BE2C (cell line): ENCODE measurements at regions not wholly inside any gene's neighbourhood (a gene's known extent, or its start where the extent isn't known, plus 50 kb on each side); places are given as distances from the start of the nearest gene placed in this dataset.

Source experiments
- DNase-seq: peaks from one replicate; pipeline ENCODE4 v3.0.0-alpha.2; 2020
- H3K27me3 ChIP-seq: fragments of 250-450 bp; sonication (Bioruptor Pico); 2 replicates; pipeline ENCODE4 v1.5.1; 2020; ENCODE audit warnings: mild to moderate bottlenecking
- H3K36me3 ChIP-seq: fragments of 250-450 bp; sonication (Bioruptor Pico); 2 replicates; pipeline ENCODE4 v1.5.1; 2020; ENCODE audit warnings: mild to moderate bottlenecking
- H3K4me1 ChIP-seq: fragments of 250-450 bp; sonication (Bioruptor Pico); 2 replicates; pipeline ENCODE4 v1.5.1; 2020
- H3K4me3 ChIP-seq: 2 replicates; pipeline ENCODE4 v1.5.1; 2011; ENCODE audit warnings: low read depth, low read length
- H3K9me3 ChIP-seq: fragments of 250-450 bp; sonication (Bioruptor Pico); 2 replicates; pipeline ENCODE4 v1.5.1; 2020
- TF ChIP-seq, protein P1 (sequence below): IDR thresholded peaks from 2 replicates; pipeline ENCODE4 v1.5.1; 2012; ENCODE audit warnings: mild to moderate bottlenecking, low read depth, low read length

DNA sequence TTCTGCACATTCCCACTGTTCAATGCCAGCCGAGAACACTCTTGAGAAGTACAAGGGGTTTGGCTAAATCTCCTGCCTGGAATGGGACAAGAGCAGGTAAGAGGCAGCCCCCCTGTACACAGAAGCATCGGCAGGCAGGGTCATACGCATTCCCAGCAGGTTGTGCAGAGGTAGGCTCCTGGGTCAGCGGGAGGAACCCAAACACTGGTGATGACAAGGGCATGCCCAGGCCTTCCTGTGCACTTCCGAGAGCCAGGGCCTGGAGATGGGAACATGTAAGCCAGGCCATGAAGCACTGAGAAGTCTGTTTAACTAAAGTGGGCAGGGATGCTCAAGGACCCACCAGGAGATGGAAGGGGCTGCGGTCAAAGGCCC lies 130.3 kb upstream of the CHST15 start:
- TF ChIP-seq, protein P1, sequence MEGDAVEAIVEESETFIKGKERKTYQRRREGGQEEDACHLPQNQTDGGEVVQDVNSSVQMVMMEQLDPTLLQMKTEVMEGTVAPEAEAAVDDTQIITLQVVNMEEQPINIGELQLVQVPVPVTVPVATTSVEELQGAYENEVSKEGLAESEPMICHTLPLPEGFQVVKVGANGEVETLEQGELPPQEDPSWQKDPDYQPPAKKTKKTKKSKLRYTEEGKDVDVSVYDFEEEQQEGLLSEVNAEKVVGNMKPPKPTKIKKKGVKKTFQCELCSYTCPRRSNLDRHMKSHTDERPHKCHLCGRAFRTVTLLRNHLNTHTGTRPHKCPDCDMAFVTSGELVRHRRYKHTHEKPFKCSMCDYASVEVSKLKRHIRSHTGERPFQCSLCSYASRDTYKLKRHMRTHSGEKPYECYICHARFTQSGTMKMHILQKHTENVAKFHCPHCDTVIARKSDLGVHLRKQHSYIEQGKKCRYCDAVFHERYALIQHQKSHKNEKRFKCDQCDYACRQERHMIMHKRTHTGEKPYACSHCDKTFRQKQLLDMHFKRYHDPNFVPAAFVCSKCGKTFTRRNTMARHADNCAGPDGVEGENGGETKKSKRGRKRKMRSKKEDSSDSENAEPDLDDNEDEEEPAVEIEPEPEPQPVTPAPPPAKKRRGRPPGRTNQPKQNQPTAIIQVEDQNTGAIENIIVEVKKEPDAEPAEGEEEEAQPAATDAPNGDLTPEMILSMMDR: no peak
- DNase-seq: no peak
- no peaks in the 10 kb centered on the region; the same call in 1 of the 2 replicates for H3K9me3 ChIP-seq
- H3K4me3 ChIP-seq: no peak overlapping the region
- H3K4me1 ChIP-seq: peaks cover 10% of the 10 kb centered on the region
- no peaks in the 10 kb centered on the region for H3K27me3 ChIP-seq
- H3K36me3 ChIP-seq: no peaks in the 10 kb centered on the region

DNA sequence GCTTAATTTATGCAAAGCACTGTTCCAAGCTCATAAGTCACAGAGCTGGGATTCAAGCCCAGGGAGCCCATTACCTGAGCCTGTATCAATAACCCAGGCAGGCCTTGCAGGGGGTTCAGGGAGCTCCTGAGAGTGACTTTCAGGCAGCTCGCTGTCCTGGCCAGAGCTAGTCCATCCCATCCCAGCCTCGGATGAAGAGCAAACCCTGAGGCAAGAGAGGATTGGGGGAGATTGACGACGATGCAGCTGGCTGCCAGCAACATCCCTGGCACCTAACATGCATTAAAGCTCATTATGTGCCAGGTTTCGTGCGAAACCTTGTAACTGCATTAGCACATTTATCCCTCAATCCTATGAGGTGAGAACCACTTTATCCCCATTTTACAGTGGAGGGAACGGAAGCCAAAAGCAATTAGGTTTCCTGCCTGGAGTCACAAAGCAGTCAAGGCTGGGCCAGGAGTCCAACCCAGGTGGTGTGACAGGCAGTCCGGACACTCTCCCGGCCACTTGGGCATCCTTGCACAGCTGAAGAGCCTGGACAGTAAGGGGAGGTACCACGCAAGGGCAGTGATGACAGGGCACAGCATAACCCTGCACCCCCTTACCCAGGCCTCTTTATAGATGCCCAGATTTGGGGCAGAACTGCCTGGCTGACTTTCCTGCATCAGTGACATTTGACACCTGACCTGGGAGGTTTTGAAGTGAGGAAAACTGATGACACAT lies 129.8 kb upstream of the CHST15 start:
- TF ChIP-seq, protein P1: no peak
- no peaks in the 10 kb centered on the region for H3K27me3 ChIP-seq
- H3K9me3 ChIP-seq: no peaks in the 10 kb centered on the region; the same call in 1 of the 2 replicates
- no peaks in the 10 kb centered on the region for H3K36me3 ChIP-seq
- no peak for DNase-seq
- H3K4me3 ChIP-seq: no peak overlapping the region
- peaks cover 10% of the 10 kb centered on the region for H3K4me1 ChIP-seq

DNA sequence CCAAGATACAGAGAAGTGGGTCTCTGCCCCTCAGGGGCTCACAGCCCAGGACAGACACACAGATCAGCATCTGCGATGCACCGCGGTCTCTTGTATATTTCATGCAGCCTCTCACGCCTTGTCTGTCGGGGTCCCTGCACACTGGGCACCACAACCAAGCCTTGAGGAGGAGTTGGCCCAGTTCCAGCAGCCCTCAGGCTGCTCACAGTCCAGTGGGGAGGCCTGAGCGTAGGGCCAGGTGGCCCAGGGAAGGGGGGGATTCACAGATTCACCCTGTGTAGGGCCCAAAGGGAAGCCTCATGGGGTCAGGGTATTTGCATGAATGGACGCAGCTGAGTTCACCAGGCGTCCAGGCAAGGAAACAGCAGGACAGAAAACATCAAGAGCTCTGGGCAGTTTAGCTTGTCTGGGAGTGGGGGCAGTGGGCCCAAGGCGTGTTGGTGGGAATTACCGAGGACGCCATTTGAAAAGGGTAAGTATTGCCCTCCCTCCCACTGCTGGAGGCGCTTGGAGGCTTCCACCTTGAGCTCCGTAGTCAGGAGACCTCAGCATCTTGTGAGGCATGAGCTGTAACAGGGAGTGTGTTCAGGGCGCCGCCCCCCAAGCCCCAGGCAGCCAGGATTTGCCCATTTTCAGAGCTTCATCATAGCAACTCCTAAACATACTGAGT lies 129.1 kb upstream of the CHST15 start:
- TF ChIP-seq, protein P1: no peak
- H3K27me3 ChIP-seq: no peaks in the 10 kb centered on the region
- peak; percentile 37 for DNase-seq
- no peaks in the 10 kb centered on the region; the same call in 1 of the 2 replicates for H3K9me3 ChIP-seq
- H3K36me3 ChIP-seq: no peaks in the 10 kb centered on the region
- H3K4me3 ChIP-seq: no peak overlapping the region
- H3K4me1 ChIP-seq: peaks cover 10% of the 10 kb centered on the region

DNA sequence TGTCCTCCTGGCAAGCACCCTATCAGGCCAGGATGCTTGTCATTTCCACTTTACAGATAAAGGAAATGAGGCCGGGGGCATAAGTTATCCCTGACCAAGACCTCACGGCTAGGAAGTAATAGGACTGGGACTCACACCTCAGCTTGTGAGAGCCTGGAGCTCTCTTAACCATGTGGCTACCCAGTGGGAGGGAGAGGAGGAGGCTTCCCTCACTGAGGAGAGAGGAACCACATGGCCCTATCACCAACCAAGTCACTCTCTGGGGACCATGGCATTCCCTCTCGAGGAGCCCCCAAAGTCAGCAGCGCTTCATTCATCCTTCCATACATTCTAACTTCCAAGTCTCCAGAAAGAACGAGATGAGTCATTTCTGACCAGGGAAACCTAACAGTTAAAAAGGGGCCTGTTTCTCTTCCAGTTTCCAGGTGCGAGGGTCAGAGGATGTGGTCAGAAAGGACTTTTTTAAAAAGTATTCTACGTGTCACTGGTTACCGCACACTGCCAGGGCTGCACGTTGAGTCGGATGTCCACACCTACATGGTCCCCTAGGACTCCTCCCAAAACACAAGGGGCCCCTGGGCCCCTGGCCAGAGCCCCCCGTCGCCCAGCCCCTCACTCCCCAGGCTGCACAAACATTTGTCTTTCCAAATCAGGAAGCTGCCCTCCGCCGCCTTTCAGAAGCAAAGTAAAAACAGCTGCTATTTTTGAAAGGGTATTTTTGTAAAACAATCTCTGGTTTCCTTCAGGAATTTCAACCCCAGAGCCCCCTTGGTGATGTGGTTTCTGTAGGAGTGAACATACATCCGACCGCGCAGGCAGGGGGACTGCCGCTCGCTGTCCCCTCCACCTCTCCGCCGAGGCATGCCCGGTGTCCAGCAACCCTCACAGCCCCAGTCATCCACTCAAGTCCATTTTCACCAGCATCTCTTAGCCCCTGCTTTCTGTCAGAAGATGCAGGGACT lies 128.2 kb upstream of the CHST15 start:
- Histone ChIP-seq H3K4me1 (peaks cover 10% of the 10 kb centered on the region), H3K27me3 (no peaks in the 10 kb centered on the region), H3K36me3 (no peaks in the 10 kb centered on the region), H3K9me3 (no peaks in the 10 kb centered on the region; the same call in 1 of the 2 replicates), H3K4me3 (no peak overlapping the region)
- DNase-seq: peak; percentile 67
- TF ChIP-seq, protein P1: no peak

DNA sequence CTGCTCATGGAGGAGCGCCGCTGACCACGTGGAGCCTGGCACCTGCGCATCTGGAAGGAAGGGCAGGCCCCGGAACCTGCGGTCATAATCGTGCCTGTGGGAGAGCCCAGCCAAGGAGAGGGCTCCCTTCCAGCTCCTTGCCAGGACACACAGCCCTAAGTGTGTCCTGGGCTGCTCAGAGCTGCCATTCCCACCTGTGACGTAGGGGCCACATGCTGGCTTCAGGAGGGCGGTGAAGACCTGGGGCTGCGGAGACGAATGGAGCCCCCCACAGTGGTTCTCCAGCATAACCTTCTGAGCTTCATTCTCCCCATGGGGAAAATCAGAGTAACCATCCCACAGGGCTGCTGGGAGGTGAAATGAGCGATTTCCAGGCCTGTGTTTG lies 127.6 kb upstream of the CHST15 start:
- Histone ChIP-seq H3K9me3 (no peaks in the 10 kb centered on the region), H3K36me3 (no peaks in the 10 kb centered on the region), H3K27me3 (no peaks in the 10 kb centered on the region), H3K4me1 (peaks cover 10% of the 10 kb centered on the region), H3K4me3 (no peak overlapping the region)
- no peak for DNase-seq
- TF ChIP-seq, protein P1: no peak
